D341Med (cell line): ENCODE measurements at regions not wholly inside any gene's neighbourhood (a gene's known extent, or its start where the extent isn't known, plus 50 kb on each side); places are given as distances from the start of the nearest gene placed in this dataset.

Source experiments
- DNase-seq: peaks from one replicate; pipeline ENCODE4 v3.0.0; 2012; ENCODE audit warnings: low spot score

- no peak for DNase-seq
Observed at GRCh38 chr3:69439643-69440270, 53.9 kb upstream of the FRMD4B start.

- DNase-seq: no peak
Observed at GRCh38 chr3:69438476-69438875, 52.6 kb upstream of the FRMD4B start.

GRCh38 chr3:69435274-69436265, 49.7 kb upstream of the FRMD4B start:
- no peak for DNase-seq
